ENCODE measurements at regions not wholly inside any gene's neighbourhood (a gene's known extent, or its start where the extent isn't known, plus 50 kb on each side); places are given as distances from the start of the nearest gene placed in this dataset.

DNA sequence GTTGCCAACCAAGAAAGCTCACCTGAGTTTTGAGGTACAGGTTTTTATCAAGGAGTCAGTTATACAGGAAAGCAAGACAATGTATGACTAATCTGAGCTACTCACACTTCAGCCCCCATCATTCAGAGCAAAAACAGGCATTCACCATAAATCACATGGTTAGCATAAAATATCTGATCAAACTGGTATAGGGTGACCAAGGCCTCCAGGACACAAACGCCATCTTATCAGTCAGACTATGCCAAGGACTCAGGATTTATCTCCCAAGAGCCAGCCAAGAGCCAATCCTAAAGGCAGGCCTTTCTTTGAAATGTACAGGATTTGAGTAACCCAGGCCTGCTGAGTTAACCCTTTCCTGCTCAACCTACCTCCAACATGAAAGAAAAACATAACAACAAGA lies 313.0 kb upstream of the NREP start (continued):
- TF ChIP-seq, protein P1, sequence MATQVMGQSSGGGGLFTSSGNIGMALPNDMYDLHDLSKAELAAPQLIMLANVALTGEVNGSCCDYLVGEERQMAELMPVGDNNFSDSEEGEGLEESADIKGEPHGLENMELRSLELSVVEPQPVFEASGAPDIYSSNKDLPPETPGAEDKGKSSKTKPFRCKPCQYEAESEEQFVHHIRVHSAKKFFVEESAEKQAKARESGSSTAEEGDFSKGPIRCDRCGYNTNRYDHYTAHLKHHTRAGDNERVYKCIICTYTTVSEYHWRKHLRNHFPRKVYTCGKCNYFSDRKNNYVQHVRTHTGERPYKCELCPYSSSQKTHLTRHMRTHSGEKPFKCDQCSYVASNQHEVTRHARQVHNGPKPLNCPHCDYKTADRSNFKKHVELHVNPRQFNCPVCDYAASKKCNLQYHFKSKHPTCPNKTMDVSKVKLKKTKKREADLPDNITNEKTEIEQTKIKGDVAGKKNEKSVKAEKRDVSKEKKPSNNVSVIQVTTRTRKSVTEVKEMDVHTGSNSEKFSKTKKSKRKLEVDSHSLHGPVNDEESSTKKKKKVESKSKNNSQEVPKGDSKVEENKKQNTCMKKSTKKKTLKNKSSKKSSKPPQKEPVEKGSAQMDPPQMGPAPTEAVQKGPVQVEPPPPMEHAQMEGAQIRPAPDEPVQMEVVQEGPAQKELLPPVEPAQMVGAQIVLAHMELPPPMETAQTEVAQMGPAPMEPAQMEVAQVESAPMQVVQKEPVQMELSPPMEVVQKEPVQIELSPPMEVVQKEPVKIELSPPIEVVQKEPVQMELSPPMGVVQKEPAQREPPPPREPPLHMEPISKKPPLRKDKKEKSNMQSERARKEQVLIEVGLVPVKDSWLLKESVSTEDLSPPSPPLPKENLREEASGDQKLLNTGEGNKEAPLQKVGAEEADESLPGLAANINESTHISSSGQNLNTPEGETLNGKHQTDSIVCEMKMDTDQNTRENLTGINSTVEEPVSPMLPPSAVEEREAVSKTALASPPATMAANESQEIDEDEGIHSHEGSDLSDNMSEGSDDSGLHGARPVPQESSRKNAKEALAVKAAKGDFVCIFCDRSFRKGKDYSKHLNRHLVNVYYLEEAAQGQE (IDR thresholded peaks at IDR 0.05; ENCODE audit: unreplicated experiment): no peak

DNA sequence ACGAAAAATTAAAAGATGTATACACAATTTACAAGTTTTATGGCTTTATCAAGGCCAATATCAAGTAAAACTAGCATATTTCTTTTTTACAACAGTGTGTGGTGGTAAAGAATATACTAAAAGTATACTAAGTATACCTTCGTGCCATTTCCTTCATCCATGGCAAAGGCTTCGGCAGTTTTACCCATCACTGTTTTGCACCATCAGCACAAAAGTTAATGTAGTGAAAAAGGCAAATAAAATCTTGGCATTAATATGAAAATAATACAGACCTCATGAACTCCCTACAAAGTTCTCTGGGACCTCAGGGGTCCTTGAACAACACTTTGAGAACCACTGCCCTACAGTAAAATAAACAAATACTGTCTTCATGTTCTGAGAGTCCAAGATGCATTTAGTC lies 312.3 kb upstream of the NREP start:
- DNase-seq (ENCODE audit: low spot score) (no peak), ATAC-seq (no peak)
- no peaks in the 10 kb centered on the region for H3K36me3 ChIP-seq (ENCODE audit: insufficient read depth)
- H3K9me2 ChIP-seq (ENCODE audit: insufficient read depth): no peaks in the 10 kb centered on the region
- no peak overlapping the region for H3K4me2 ChIP-seq
- no peak overlapping the region for H2AFZ ChIP-seq
- H4K20me1 ChIP-seq (replicated peaks; ENCODE audit: insufficient read depth): no peaks in the 10 kb centered on the region
- Mint-ChIP-seq H3K9me3 (no peaks in the 10 kb centered on the region), H3K27me3 (ENCODE audit: insufficient read depth, low read depth, poor library complexity) (no peaks in the 10 kb centered on the region), H3K4me1 (peaks cover 6% of the 10 kb centered on the region; the same call in 2 of the 3 replicates), H3K27ac (no peak overlapping the region), H3K36me3 (ENCODE audit: low read depth) (no peaks in the 10 kb centered on the region), H3K4me3 (no peak overlapping the region)
- no peaks in the 10 kb centered on the region for H3K4me1 ChIP-seq (ENCODE audit: insufficient read depth)
- no peaks in the 10 kb centered on the region for H3K27me3 ChIP-seq (ENCODE audit: insufficient read depth)
- H3F3A ChIP-seq (replicated peaks; ENCODE audit: low read depth): no peaks in the 10 kb centered on the region
- H3K4me3 ChIP-seq: no peak overlapping the region
- H3K79me2 ChIP-seq (replicated peaks; ENCODE audit: insufficient read depth): no peaks in the 10 kb centered on the region
- no peak overlapping the region for H3K27ac ChIP-seq (ENCODE audit: low read depth)
- TF ChIP-seq, protein P1 (IDR thresholded peaks at IDR 0.05; ENCODE audit: unreplicated experiment): no peak
- TF ChIP-seq, protein P2, sequence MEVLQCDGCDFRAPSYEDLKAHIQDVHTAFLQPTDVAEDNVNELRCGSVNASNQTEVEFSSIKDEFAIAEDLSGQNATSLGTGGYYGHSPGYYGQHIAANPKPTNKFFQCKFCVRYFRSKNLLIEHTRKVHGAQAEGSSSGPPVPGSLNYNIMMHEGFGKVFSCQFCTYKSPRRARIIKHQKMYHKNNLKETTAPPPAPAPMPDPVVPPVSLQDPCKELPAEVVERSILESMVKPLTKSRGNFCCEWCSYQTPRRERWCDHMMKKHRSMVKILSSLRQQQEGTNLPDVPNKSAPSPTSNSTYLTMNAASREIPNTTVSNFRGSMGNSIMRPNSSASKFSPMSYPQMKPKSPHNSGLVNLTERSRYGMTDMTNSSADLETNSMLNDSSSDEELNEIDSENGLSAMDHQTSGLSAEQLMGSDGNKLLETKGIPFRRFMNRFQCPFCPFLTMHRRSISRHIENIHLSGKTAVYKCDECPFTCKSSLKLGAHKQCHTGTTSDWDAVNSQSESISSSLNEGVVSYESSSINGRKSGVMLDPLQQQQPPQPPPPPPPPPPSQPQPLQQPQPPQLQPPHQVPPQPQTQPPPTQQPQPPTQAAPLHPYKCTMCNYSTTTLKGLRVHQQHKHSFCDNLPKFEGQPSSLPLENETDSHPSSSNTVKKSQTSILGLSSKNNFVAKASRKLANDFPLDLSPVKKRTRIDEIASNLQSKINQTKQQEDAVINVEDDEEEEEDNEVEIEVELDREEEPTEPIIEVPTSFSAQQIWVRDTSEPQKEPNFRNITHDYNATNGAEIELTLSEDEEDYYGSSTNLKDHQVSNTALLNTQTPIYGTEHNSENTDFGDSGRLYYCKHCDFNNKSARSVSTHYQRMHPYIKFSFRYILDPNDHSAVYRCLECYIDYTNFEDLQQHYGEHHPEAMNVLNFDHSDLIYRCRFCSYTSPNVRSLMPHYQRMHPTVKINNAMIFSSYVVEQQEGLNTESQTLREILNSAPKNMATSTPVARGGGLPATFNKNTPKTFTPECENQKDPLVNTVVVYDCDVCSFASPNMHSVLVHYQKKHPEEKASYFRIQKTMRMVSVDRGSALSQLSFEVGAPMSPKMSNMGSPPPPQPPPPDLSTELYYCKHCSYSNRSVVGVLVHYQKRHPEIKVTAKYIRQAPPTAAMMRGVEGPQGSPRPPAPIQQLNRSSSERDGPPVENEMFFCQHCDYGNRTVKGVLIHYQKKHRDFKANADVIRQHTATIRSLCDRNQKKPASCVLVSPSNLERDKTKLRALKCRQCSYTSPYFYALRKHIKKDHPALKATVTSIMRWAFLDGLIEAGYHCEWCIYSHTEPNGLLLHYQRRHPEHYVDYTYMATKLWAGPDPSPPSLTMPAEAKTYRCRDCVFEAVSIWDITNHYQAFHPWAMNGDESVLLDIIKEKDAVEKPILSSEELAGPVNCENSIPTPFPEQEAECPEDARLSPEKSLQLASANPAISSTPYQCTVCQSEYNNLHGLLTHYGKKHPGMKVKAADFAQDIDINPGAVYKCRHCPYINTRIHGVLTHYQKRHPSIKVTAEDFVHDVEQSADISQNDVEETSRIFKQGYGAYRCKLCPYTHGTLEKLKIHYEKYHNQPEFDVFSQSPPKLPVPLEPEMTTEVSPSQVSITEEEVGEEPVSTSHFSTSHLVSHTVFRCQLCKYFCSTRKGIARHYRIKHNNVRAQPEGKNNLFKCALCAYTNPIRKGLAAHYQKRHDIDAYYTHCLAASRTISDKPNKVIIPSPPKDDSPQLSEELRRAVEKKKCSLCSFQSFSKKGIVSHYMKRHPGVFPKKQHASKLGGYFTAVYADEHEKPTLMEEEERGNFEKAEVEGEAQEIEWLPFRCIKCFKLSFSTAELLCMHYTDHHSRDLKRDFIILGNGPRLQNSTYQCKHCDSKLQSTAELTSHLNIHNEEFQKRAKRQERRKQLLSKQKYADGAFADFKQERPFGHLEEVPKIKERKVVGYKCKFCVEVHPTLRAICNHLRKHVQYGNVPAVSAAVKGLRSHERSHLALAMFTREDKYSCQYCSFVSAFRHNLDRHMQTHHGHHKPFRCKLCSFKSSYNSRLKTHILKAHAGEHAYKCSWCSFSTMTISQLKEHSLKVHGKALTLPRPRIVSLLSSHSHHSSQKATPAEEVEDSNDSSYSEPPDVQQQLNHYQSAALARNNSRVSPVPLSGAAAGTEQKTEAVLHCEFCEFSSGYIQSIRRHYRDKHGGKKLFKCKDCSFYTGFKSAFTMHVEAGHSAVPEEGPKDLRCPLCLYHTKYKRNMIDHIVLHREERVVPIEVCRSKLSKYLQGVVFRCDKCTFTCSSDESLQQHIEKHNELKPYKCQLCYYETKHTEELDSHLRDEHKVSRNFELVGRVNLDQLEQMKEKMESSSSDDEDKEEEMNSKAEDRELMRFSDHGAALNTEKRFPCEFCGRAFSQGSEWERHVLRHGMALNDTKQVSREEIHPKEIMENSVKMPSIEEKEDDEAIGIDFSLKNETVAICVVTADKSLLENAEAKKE (CRISPR knock-in tag; IDR thresholded peaks at IDR 0.05): no peak
- TF ChIP-seq NANOG (IDR thresholded peaks at IDR 0.05; ENCODE audit: borderline replicate concordance) (no peak), ZNF114 (CRISPR knock-in tag; IDR thresholded peaks at IDR 0.05) (no peak), EZH2 (IDR thresholded peaks at IDR 0.05; ENCODE audit: low read depth, unreplicated experiment) (no peak), ZNF331 (CRISPR knock-in tag; IDR thresholded peaks at IDR 0.05; ENCODE audit: low read depth) (no peak), STAT1 (IDR thresholded peaks at IDR 0.05; ENCODE audit: unreplicated experiment) (no peak), EZH2phosphoT487 (IDR thresholded peaks at IDR 0.05; ENCODE audit: unreplicated experiment) (no peak), CREB1 (CRISPR knock-in tag; IDR thresholded peaks at IDR 0.05; ENCODE audit: low read depth) (no peak)
- TF ChIP-seq, protein P3, sequence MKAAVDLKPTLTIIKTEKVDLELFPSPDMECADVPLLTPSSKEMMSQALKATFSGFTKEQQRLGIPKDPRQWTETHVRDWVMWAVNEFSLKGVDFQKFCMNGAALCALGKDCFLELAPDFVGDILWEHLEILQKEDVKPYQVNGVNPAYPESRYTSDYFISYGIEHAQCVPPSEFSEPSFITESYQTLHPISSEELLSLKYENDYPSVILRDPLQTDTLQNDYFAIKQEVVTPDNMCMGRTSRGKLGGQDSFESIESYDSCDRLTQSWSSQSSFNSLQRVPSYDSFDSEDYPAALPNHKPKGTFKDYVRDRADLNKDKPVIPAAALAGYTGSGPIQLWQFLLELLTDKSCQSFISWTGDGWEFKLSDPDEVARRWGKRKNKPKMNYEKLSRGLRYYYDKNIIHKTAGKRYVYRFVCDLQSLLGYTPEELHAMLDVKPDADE (IDR thresholded peaks at IDR 0.05): no peak

All from GM23338 (cell line).